Astrocyte of the cerebellum (primary cell): ENCODE measurements at regions not wholly inside any gene's neighbourhood (a gene's known extent, or its start where the extent isn't known, plus 50 kb on each side); places are given as distances from the start of the nearest gene placed in this dataset.

Source experiments
- DNase-seq: peaks from one replicate; pipeline ENCODE4 v3.0.0-alpha.2; 2011; ENCODE audit warnings: low read depth
- H3K4me3 ChIP-seq: 2 replicates; pipeline ENCODE4 v1.5.1; 2011; ENCODE audit warnings: mild to moderate bottlenecking, low read depth, low read length, moderate library complexity
- in situ Hi-C: cut with HindIII; loops from 2 replicates; pipeline ENCODE4 v1.10.0; 2017; ENCODE audit warnings: low sequenced_read_pairs
- TF ChIP-seq, protein P1 (sequence below): IDR thresholded peaks from 2 replicates; pipeline ENCODE4 v1.5.1; 2012; ENCODE audit warnings: low read length, low read depth, moderate library complexity, mild to moderate bottlenecking; ENCODE audit errors: missing control alignments

DNA sequence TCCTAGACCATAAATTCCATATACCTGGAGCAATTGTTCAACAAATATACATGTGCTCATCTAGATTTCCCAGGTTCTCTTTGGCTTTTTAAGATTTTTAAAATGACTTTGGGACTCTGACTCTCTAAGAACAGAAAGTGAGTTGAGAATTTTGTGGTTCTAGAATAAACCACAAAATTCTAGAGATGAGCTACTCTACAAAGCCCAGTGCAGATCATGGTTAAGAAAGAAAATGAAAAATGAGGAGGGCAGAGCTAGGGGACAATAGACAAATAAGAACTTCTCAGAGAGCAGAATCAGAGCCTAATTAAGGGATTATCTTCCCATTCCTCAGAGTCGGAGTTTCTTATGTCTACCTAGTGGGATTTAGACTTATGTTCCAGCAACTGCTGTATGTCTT, 694.7 kb downstream of the ZNF385D start:
- in situ Hi-C loops, result no loop called here
- no peak overlapping the region for H3K4me3 ChIP-seq

GRCh38 chr3:21055015-21055414, 696.0 kb downstream of the ZNF385D start:
- in situ Hi-C loops, result no loop called here
- TF ChIP-seq, protein P1, sequence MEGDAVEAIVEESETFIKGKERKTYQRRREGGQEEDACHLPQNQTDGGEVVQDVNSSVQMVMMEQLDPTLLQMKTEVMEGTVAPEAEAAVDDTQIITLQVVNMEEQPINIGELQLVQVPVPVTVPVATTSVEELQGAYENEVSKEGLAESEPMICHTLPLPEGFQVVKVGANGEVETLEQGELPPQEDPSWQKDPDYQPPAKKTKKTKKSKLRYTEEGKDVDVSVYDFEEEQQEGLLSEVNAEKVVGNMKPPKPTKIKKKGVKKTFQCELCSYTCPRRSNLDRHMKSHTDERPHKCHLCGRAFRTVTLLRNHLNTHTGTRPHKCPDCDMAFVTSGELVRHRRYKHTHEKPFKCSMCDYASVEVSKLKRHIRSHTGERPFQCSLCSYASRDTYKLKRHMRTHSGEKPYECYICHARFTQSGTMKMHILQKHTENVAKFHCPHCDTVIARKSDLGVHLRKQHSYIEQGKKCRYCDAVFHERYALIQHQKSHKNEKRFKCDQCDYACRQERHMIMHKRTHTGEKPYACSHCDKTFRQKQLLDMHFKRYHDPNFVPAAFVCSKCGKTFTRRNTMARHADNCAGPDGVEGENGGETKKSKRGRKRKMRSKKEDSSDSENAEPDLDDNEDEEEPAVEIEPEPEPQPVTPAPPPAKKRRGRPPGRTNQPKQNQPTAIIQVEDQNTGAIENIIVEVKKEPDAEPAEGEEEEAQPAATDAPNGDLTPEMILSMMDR, result no peak
- H3K4me3 ChIP-seq, result no peak overlapping the region
- DNase-seq, result no peak

More for the DNA sequence above, 694.7 kb downstream of the ZNF385D start:
- no peak for DNase-seq
- TF ChIP-seq, protein P1, result no peak

GRCh38 chr3:21054064-21054463, 696.9 kb downstream of the ZNF385D start:
- in situ Hi-C loops, result no loop called here
- DNase-seq, result no peak
- H3K4me3 ChIP-seq, result no peak overlapping the region
- TF ChIP-seq, protein P1, result no peak

DNA sequence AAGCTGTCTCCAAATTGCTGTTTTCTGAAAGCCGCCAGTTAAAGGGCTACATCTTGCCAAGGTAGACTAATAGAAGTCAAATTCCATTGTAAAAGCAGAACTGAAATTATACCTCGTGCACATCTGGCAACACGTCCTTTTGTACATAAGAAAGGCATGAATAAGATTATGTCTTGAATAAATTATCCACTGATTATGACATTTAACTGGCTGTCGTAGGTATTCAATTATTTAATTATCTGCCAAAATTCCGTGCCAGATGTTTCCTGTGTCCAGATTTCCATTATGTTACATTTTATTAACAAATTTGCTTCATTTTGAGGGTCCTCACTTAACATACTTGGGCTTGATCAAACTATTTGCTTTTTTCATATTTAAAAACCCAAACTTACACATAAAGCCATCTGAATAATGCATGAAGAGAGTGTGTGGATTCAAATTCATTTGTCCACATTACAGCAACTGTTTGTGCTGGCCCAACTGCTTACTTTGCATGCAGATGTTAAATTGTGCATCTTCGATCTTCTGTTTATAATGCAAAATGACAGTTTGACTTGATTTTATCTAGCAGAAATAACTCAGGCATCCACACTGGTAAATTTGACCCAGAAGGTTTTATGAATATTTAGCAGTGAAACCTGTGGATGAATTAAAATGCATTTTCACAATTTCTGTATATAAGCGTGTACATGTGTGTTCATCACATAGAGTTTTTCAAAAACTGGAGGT, 701.5 kb downstream of the ZNF385D start:
- no peak for DNase-seq
- TF ChIP-seq, protein P1, result no peak
- in situ Hi-C loops, result no loop called here
- H3K4me3 ChIP-seq, result no peak overlapping the region

GRCh38 chr3:21043139-21043538, 707.9 kb downstream of the ZNF385D start:
- no peak for DNase-seq
- no peak overlapping the region for H3K4me3 ChIP-seq
- TF ChIP-seq, protein P1, result no peak
- in situ Hi-C loops, result no loop called here

GRCh38 chr3:21042184-21042583, 708.8 kb downstream of the ZNF385D start:
- TF ChIP-seq, protein P1, result no peak
- no peak overlapping the region for H3K4me3 ChIP-seq
- DNase-seq, result no peak
- in situ Hi-C loops, result no loop called here
